Upper lobe of left lung (tissue), 6 donors: ENCODE measurements at regions not wholly inside any gene's neighbourhood (a gene's known extent, or its start where the extent isn't known, plus 50 kb on each side); places are given as distances from the start of the nearest gene placed in this dataset.
A peak's percentile ranks its signal among the peaks of the same experiment; 100 is the strongest.

Source experiments
- ATAC-seq, 2 donors: fragments of 200-7000 bp; cut with Tn5 transposase; one replicate each; pipeline ENCODE4 v1.9.1; 2022; ENCODE audit warnings: mild to moderate bottlenecking in 2 of 2, moderate library complexity in 2 of 2; ENCODE audit not compliant: low FRiP score in 2 of 2
- DNase-seq, 2 donors: peaks; one replicate each; pipeline ENCODE4 v3.0.0-alpha.2; 2019 to 2020
- H3K27ac ChIP-seq, 4 donors: fragments of 200-600 bp; sonication (generic); one replicate each; pipeline ENCODE4 v1.5.1; 2016 to 2019
- H3K27me3 ChIP-seq, 4 donors: fragments of 200-600 bp; sonication (generic); one replicate each; pipeline ENCODE4 v1.5.1; 2017 to 2019
- H3K36me3 ChIP-seq, 4 donors: fragments of 200-600 bp; sonication (generic); one replicate each; pipeline ENCODE4 v1.5.1; 2016 to 2019
- H3K4me1 ChIP-seq, 4 donors: fragments of 200-600 bp; sonication (generic); one replicate each; pipeline ENCODE4 v1.5.1; 2018 to 2019
- H3K4me3 ChIP-seq, 4 donors: fragments of 200-600 bp; sonication (generic); one replicate each; pipeline ENCODE4 v1.5.1; 2017 to 2019; ENCODE audit warnings: mild to moderate bottlenecking in 2 of 4, moderate library complexity in 1 of 4
- H3K9me3 ChIP-seq, 4 donors: fragments of 200-600 bp; sonication (generic); one replicate each; pipeline ENCODE4 v1.5.1; 2018 to 2019
- CTCF ChIP-seq, 6 experiments: fragments of 450-650 bp in 4 of 6; fragments of 200-600 bp in 2 of 6; sonication (generic) in 2 of 6; IDR thresholded peaks; one replicate each; pipeline ENCODE4 v1.5.1; 2016 to 2019; ENCODE audit warnings: antibody characterized with exemption in 6 of 6
- EP300 ChIP-seq, 4 donors: sonication (generic); formaldehyde crosslinking; IDR thresholded peaks; one replicate each; pipeline ENCODE4 v1.5.1; 2017; ENCODE audit warnings: antibody characterized with exemption in 4 of 4, control low read depth in 2 of 4
- POLR2A ChIP-seq, 4 donors: fragments of 450-650 bp; IDR thresholded peaks; one replicate each; pipeline ENCODE4 v1.5.1; 2016 to 2017; ENCODE audit warnings: antibody characterized with exemption in 4 of 4, mild to moderate bottlenecking in 2 of 4
- POLR2AphosphoS5 ChIP-seq, 2 donors: sonication (generic); formaldehyde crosslinking; IDR thresholded peaks; one replicate each; pipeline ENCODE4 v1.5.1; 2017; ENCODE audit warnings: antibody characterized with exemption in 2 of 2
- WGBS, 2 donors: methylation state at CpG; one replicate each; pipeline ENCODE4 v1.1.5; 2017 to 2018; 5-methylcytosine and 5-hydroxymethylcytosine counted together
- donor health status: DM: no; HTN: no; CAD: no; lungs with moderate emphysema.
- donor health status: DM: no; HTN: yes; CAD: no; lungs with severe emphysema.

DNA sequence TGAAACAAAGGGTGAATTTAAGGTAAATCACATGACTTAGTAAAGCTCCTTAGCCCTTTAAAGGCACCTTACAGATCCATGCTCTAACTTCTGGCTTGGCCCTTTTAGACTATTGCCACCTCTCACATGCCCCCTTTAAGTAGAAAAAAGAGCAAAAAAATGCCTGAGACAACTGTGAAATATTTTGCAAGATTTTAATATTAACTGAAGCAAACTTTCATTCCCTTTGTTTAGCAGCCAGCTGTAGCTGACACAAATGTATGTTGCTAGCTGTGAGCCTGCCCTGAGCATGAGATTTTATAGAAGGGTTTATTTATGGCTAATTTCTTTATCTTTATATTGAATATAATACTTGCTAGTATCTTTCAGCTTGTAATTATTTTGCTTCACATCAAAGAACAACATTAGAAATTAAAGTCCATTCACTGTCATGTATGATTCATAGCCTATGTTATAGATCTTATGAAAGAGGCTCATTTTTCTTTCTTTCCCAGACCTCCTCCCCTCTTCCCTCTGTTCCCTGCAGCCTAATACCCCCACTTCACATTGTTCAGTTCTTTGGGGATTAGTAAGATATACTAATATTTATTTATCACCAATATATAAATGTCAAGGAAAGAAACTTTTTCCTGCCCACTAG lies 637.2 kb upstream of the ZEB2 start:
- Histone ChIP-seq H3K4me1 (peaks cover 0 to 7% (median 2%) of the 10 kb centered on the region in 4 donors), H3K27me3 (no peaks in the 10 kb centered on the region), H3K9me3 (no peaks in the 10 kb centered on the region), H3K36me3 (no peaks in the 10 kb centered on the region), H3K27ac (peak overlapping the region in 1 of 4 donors; percentile 46), H3K4me3 (no peak overlapping the region)
- no peak for ATAC-seq
- no peak for TF ChIP-seq CTCF (IDR thresholded peaks at IDR 0.05)
- TF ChIP-seq POLR2AphosphoS5 (IDR thresholded peaks at IDR 0.05) = no peak
- TF ChIP-seq EP300 (IDR thresholded peaks at IDR 0.05) = no peak
- TF ChIP-seq POLR2A (IDR thresholded peaks at IDR 0.05) = no peak
- DNase-seq = no peak

GRCh38 chr2:145156199-145156598 lies 636.3 kb upstream of the ZEB2 start:
- DNase-seq (no peak), ATAC-seq (no peak)
- TF ChIP-seq POLR2A (IDR thresholded peaks at IDR 0.05) (no peak), POLR2AphosphoS5 (IDR thresholded peaks at IDR 0.05) (no peak), EP300 (IDR thresholded peaks at IDR 0.05) (no peak), CTCF (IDR thresholded peaks at IDR 0.05) (no peak)
- Histone ChIP-seq H3K36me3 (no peaks in the 10 kb centered on the region), H3K4me3 (no peak overlapping the region), H3K27ac (no peak overlapping the region), H3K27me3 (no peaks in the 10 kb centered on the region), H3K9me3 (no peaks in the 10 kb centered on the region), H3K4me1 (peaks cover 0 to 7% (median 2%) of the 10 kb centered on the region in 4 donors)
- WGBS, 2 donors = 78 to 80% methylated on average over 2 of the region's 2 CpGs

GRCh38 chr2:145155196-145155595 lies 635.3 kb upstream of the ZEB2 start:
- no peak for ATAC-seq
- WGBS, 2 donors = 72 to 87% methylated on average over 2 of the region's 2 CpGs

GRCh38 chr2:145154731-145155130 lies 634.8 kb upstream of the ZEB2 start:
- WGBS, 2 donors = 77 to 82% methylated on average over 2 of the region's 2 CpGs
- no peak for ATAC-seq
- Histone ChIP-seq H3K4me3 (no peak overlapping the region), H3K27me3 (no peaks in the 10 kb centered on the region), H3K36me3 (no peaks in the 10 kb centered on the region), H3K9me3 (no peaks in the 10 kb centered on the region), H3K27ac (no peak overlapping the region), H3K4me1 (peaks cover 0 to 7% (median 2%) of the 10 kb centered on the region in 4 donors)
- TF ChIP-seq CTCF (IDR thresholded peaks at IDR 0.05) (no peak), EP300 (IDR thresholded peaks at IDR 0.05) (no peak), POLR2A (IDR thresholded peaks at IDR 0.05) (no peak), POLR2AphosphoS5 (IDR thresholded peaks at IDR 0.05) (no peak)
- DNase-seq = no peak

More at GRCh38 chr2:145155196-145155595, 635.3 kb upstream of the ZEB2 start:
- TF ChIP-seq EP300 (IDR thresholded peaks at IDR 0.05) (no peak), POLR2AphosphoS5 (IDR thresholded peaks at IDR 0.05) (no peak), CTCF (IDR thresholded peaks at IDR 0.05) (no peak), POLR2A (IDR thresholded peaks at IDR 0.05) (no peak)
- Histone ChIP-seq H3K27me3 (no peaks in the 10 kb centered on the region), H3K27ac (no peak overlapping the region), H3K9me3 (no peaks in the 10 kb centered on the region), H3K4me1 (peaks cover 0 to 7% (median 2%) of the 10 kb centered on the region in 4 donors), H3K4me3 (no peak overlapping the region), H3K36me3 (no peaks in the 10 kb centered on the region)
- no peak for DNase-seq

GRCh38 chr2:145146691-145147090 lies 626.8 kb upstream of the ZEB2 start:
- no peaks in the 10 kb centered on the region for H3K9me3 ChIP-seq
- H3K4me1 ChIP-seq = no peaks in the 10 kb centered on the region
- ATAC-seq (no peak), DNase-seq (no peak)
- no peak overlapping the region for H3K27ac ChIP-seq
- H3K36me3 ChIP-seq = no peaks in the 10 kb centered on the region
- no peaks in the 10 kb centered on the region for H3K27me3 ChIP-seq
- TF ChIP-seq POLR2A (IDR thresholded peaks at IDR 0.05) (no peak), POLR2AphosphoS5 (IDR thresholded peaks at IDR 0.05) (no peak)
- H3K4me3 ChIP-seq = no peak overlapping the region
